CD4-positive, alpha-beta T cell (primary cell): ENCODE measurements at regions not wholly inside any gene's neighbourhood (a gene's known extent, or its start where the extent isn't known, plus 50 kb on each side); places are given as distances from the start of the nearest gene placed in this dataset.

ENCODE experiments used
- ATAC-seq: fragments of 200-7000 bp; cut with Tn5 transposase; one replicate; pipeline ENCODE4 v1.10.0; 2022; ENCODE audit warnings: mild to moderate bottlenecking; ENCODE audit not compliant: poor library complexity
- CTCF ChIA-PET: fragments of 350-600 bp; sonication (Branson Sonifier 250); formaldehyde crosslinking; loops from one replicate; lab custom pipeline; 2021; ENCODE audit warnings: antibody characterized with exemption, inconsistent platforms; lab: Charles Lee
- POLR2A ChIA-PET: fragments of 350-600 bp; sonication (Branson Sonifier 250); formaldehyde crosslinking; loops from one replicate; lab custom pipeline; 2021; ENCODE audit warnings: antibody characterized with exemption, inconsistent platforms; lab: Charles Lee
- DNase-seq, 14 experiments: peaks; one replicate each; pipeline ENCODE4 v3.0.0-alpha.2; 2013 to 2020; ENCODE audit warnings: mixed read lengths in 2 of 14
- H3K27ac ChIP-seq, 2 donors: one replicate each; pipeline versions ENCODE4 v1.5.1 to v1.7.0; 2013; ENCODE audit warnings: low read length in 2 of 2, low read depth in 1 of 2, mild to moderate bottlenecking in 1 of 2
- H3K27me3 ChIP-seq, 2 experiments: 1 replicate in 1 of 2; 2 replicates in 1 of 2; pipeline versions ENCODE4 v1.6.1 to v1.7.0; 2013; ENCODE audit warnings: low read length in 2 of 2, control low read depth in 1 of 2, mild to moderate bottlenecking in 1 of 2, moderate library complexity in 1 of 2; ENCODE audit not compliant: insufficient read depth in 2 of 2, control insufficient read depth in 1 of 2
- H3K36me3 ChIP-seq: one replicate; pipeline ENCODE4 v1.6.1; 2013; ENCODE audit warnings: low read length, control low read depth; ENCODE audit not compliant: insufficient read depth
- H3K4me1 ChIP-seq: one replicate; pipeline ENCODE4 v1.6.1; 2013; ENCODE audit warnings: low read length, control low read depth; ENCODE audit not compliant: insufficient read depth
- H3K4me3 ChIP-seq: one replicate; pipeline ENCODE4 v1.5.1; 2013; ENCODE audit warnings: mild to moderate bottlenecking, low read length, moderate library complexity
- H3K9me3 ChIP-seq, 2 experiments: 1 replicate in 1 of 2; 2 replicates in 1 of 2; pipeline versions ENCODE4 v1.6.1 to v1.7.0; 2013; ENCODE audit warnings: low read length in 2 of 2, mild to moderate bottlenecking in 2 of 2, control low read depth in 1 of 2, moderate library complexity in 1 of 2; ENCODE audit not compliant: control insufficient read depth in 1 of 2, insufficient read depth in 1 of 2
- H3K27ac Mint-ChIP-seq: one replicate; pipeline ENCODE4 v1.8.0; 2020; ENCODE audit warnings: mixed read lengths
- H3K27me3 Mint-ChIP-seq: one replicate; pipeline ENCODE4 v1.8.0; 2021; ENCODE audit warnings: mixed read lengths
- H3K36me3 Mint-ChIP-seq: one replicate; pipeline ENCODE4 v1.8.0; 2021; ENCODE audit warnings: low read depth, mixed read lengths
- H3K4me1 Mint-ChIP-seq: one replicate; pipeline ENCODE4 v1.8.0; 2021; ENCODE audit warnings: low read depth, mixed read lengths
- H3K4me3 Mint-ChIP-seq: one replicate; pipeline ENCODE4 v1.8.0; 2020; ENCODE audit warnings: mild to moderate bottlenecking, mixed read lengths
- H3K9me3 Mint-ChIP-seq: one replicate; pipeline ENCODE4 v1.8.0; 2020; ENCODE audit warnings: mixed read lengths
- CTCF ChIP-seq: fragments of 200-600 bp; IDR thresholded peaks from one replicate; pipeline ENCODE4 v1.8.0; 2022; ENCODE audit warnings: antibody characterized with exemption, mild to moderate bottlenecking
- intact Hi-C, 2 experiments: fragments of 100-400 bp; cut with DNase I in 1 of 2; cut with micrococcal nuclease in 1 of 2; formaldehyde crosslinking; loops; one replicate each; pipeline versions ENCODE4 v1.15.1 to v1.9.0; 2023 to 2025; cut with DNase I, micrococcal nuclease

GRCh38 chr16:65521633-65522328, 399.9 kb upstream of the CDH11 start:
- Histone ChIP-seq H3K27me3 (no peaks in the 10 kb centered on the region), H3K9me3 (no peaks in the 10 kb centered on the region), H3K4me3 (no peak overlapping the region), H3K27ac (no peak overlapping the region), H3K4me1 (no peaks in the 10 kb centered on the region), H3K36me3 (no peaks in the 10 kb centered on the region)
- Mint-ChIP-seq H3K27me3 (no peaks in the 10 kb centered on the region), H3K27ac (no peak overlapping the region), H3K4me1 (no peaks in the 10 kb centered on the region), H3K4me3 (no peak overlapping the region), H3K9me3 (no peaks in the 10 kb centered on the region), H3K36me3 (no peaks in the 10 kb centered on the region)
- DNase-seq (no peak), ATAC-seq (no peak)
- intact Hi-C loops, result no loop called here
- no peak for TF ChIP-seq CTCF
- POLR2A ChIA-PET, result no interaction called here
- CTCF ChIA-PET, result no interaction called here

- no peak for DNase-seq
- no peaks in the 10 kb centered on the region for H3K36me3 Mint-ChIP-seq
- CTCF ChIA-PET, result no interaction called here
- Histone ChIP-seq H3K4me1 (no peaks in the 10 kb centered on the region), H3K4me3 (no peak overlapping the region), H3K9me3 (no peaks in the 10 kb centered on the region), H3K27ac (no peak overlapping the region), H3K36me3 (no peaks in the 10 kb centered on the region), H3K27me3 (no peaks in the 10 kb centered on the region)
- no peaks in the 10 kb centered on the region for H3K4me1 Mint-ChIP-seq
- no peak for ATAC-seq
- no peak overlapping the region for H3K27ac Mint-ChIP-seq
- H3K4me3 Mint-ChIP-seq, result no peak overlapping the region
- TF ChIP-seq CTCF, result no peak
- POLR2A ChIA-PET, result no interaction called here
- no peaks in the 10 kb centered on the region for H3K9me3 Mint-ChIP-seq
- intact Hi-C loops, result no loop called here
- H3K27me3 Mint-ChIP-seq, result no peaks in the 10 kb centered on the region
These were observed 397.5 kb upstream of the CDH11 start for GRCh38 chr16:65519402-65519801.

- ChIA-PET POLR2A (no interaction called here), CTCF (no interaction called here)
- H3K27ac Mint-ChIP-seq, result no peak overlapping the region
- H3K4me1 Mint-ChIP-seq, result no peaks in the 10 kb centered on the region
- ATAC-seq, result no peak
- Histone ChIP-seq H3K27me3 (no peaks in the 10 kb centered on the region), H3K27ac (no peak overlapping the region), H3K36me3 (no peaks in the 10 kb centered on the region), H3K9me3 (peaks cover 0 to 2% of the 10 kb centered on the region in 2 experiments), H3K4me1 (no peaks in the 10 kb centered on the region), H3K4me3 (no peak overlapping the region)
- DNase-seq, result no peak
- intact Hi-C loops, result no loop called here
- H3K36me3 Mint-ChIP-seq, result no peaks in the 10 kb centered on the region
- H3K9me3 Mint-ChIP-seq, result no peaks in the 10 kb centered on the region
- no peaks in the 10 kb centered on the region for H3K27me3 Mint-ChIP-seq
- no peak for TF ChIP-seq CTCF
- no peak overlapping the region for H3K4me3 Mint-ChIP-seq
These were observed 393.3 kb upstream of the CDH11 start for GRCh38 chr16:65515193-65515592.
